ENCODE measurements at regions not wholly inside any gene's neighbourhood (a gene's known extent, or its start where the extent isn't known, plus 50 kb on each side); places are given as distances from the start of the nearest gene placed in this dataset.
"Not testable (repeated sequence)": the region's sequence is repeated elsewhere in the genome, so short reads cannot be mapped to it uniquely, and the experiment has no call there.

GRCh38 chr5:68115584-68115983 is 100.0 kb upstream of the PIK3R1 start:
- TF ChIP-seq CTCF (IDR thresholded peaks at IDR 0.05; ENCODE audit: extremely low read depth, missing control alignments), result no peak
- DNase-seq (ENCODE audit: low spot score), result no peak

DNA sequence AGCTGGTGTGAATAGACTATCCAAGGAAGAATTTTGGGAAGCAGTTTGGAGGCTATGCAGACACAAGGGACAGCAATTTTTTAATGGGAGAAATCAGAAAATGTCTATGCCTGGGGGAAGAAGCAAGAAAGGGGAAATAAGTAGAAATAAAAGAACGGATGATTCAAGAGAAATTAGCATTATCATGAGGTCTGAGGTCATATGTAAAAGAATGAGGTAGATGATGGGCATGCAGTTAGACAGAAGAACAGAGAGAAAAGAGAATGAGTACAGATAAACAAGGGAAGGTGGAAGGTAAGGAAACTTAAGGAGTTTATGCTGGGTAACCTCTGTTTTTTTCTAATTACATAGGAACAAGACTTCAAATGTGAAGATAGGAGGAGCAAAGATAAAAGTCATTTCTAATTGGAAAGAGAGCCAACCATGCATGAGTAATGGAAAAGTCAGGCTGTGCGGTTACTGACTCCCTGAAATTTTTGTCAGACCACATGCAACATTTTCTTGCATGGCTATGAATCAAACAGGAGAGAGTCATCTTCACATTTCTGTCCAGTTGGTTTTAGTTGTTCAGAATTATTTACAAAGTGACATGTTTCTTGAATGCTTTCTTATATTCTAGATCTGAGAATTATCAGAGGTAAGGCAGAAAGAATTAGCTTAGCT is 101.0 kb upstream of the PIK3R1 start:
- no peak for DNase-seq (ENCODE audit: low spot score)
- no peak for TF ChIP-seq CTCF (IDR thresholded peaks at IDR 0.05; ENCODE audit: extremely low read depth, missing control alignments)

- TF ChIP-seq CTCF (IDR thresholded peaks at IDR 0.05; ENCODE audit: extremely low read depth, missing control alignments), result no peak
- DNase-seq (ENCODE audit: low spot score), result no peak
Measured at GRCh38 chr5:68112658-68113057, 102.9 kb upstream of the PIK3R1 start.

DNA sequence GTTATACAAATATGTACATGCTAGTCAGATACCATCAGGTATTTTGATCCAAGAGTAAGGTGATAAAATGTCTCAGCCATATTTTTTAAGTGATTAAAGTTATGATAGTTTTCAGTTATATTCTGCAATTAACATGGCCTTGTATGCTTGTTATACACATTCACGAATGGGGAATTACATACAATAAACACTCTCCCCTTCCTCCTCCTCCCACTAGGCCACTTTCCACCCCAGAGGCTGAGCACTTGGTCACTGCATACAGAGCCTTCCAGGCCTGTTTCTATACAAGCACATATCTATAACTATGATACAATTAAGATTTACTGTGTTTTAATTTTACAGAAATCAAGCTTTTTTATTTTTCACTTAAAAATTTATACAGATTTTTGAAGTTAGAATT is 104.7 kb upstream of the PIK3R1 start:
- no peak for DNase-seq (ENCODE audit: low spot score)
- TF ChIP-seq CTCF (IDR thresholded peaks at IDR 0.05; ENCODE audit: extremely low read depth, missing control alignments), result no peak

DNA sequence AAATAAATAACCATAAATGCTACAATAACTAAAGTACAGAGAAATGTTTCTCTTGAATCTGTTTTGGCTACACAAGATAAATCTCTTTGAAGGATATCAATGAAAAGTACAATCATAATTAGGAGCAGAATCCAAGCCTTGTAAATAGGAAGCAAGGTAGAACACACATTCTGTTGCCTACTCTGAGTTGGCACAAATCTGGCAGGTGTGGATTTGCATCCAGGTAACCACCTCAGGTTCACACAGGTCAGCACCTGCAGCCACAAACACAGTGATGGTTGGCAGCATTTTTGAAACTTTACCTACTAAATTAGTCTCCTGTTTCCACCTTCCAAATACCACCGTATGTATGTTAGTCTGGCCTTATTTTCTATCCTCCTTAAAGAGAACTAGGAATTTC is 105.3 kb upstream of the PIK3R1 start:
- TF ChIP-seq CTCF (IDR thresholded peaks at IDR 0.05; ENCODE audit: extremely low read depth, missing control alignments), result no peak
- no peak for DNase-seq (ENCODE audit: low spot score)

- DNase-seq (ENCODE audit: low spot score), result not testable (repeated sequence)
Measured at GRCh38 chr5:68104217-68104616, 111.3 kb upstream of the PIK3R1 start.

GRCh38 chr5:68103297-68103696 is 112.3 kb upstream of the PIK3R1 start:
- DNase-seq (ENCODE audit: low spot score), result not testable (repeated sequence)

DNA sequence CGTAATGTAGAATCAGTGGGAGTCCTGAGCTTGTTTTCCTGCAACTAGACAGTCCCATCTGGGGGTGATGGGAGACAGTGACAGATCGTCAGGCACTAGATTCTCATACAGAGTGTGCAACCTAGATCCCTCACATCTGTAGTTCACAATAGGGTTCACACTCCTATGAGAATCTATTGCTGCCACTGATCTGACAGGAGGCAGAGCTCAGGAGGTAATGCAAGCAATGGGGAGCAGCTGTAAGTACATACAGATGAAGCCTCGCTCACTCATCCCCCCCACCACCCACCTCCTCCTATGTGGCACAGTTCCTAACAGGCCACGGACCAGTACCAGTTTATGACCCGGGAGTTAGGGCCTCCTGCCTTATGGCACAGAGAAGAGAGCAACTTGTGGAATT is 116.2 kb upstream of the PIK3R1 start:
- no peak for DNase-seq (ENCODE audit: low spot score)
- TF ChIP-seq CTCF (IDR thresholded peaks at IDR 0.05; ENCODE audit: extremely low read depth, missing control alignments), result no peak

Data from GM20000 (cell line).